ENCODE measurements at regions not wholly inside any gene's neighbourhood (a gene's known extent, or its start where the extent isn't known, plus 50 kb on each side); places are given as distances from the start of the nearest gene placed in this dataset.

DNA sequence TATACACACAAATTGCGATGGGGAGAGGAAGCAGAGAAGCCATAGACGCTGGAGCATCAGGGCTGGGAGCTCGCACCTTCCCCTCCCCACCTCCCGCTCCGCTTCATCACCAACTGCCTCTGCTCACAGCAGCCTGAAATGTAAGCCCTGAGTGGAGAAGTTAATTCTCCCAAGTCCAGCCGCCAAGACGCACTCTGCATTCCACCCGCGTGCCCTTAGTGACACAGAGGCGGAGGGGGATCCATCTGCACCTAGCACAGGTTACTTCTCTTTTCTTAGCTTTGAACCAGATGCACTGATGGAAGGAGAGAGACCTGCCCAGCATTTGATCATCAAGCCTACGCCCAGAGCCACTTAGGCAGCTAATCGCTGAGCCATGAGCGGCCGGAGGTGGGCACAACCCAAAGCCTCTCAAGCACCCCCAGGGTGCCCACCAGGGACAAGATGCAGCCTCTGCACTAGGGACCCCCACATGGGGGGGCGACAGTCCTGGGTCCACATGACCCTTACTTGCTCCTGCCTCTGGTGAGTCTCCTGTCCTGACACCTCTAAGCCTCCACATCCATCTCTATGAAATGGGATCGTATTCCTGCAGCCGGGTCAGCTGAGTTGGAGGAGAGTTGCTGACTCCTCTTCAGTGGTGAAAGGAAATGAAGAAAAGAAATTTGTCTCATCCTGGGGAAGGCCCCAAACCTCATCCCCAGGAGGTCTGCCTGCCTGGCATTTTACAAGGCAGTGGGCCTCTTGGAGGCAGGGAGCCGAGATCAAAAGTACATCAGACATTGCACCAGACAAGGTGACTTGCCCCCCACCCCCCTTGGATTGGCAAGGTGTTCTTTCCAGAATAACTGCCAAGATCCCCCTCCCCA lies 316.2 kb downstream of the MATN1 start:
- no peak for DNase-seq (ENCODE audit: low read depth in 2 of 2)

GRCh38 chr1:30405631-30406212 lies 317.7 kb downstream of the MATN1 start:
- no peak for DNase-seq (ENCODE audit: low read depth in 2 of 2)

DNA sequence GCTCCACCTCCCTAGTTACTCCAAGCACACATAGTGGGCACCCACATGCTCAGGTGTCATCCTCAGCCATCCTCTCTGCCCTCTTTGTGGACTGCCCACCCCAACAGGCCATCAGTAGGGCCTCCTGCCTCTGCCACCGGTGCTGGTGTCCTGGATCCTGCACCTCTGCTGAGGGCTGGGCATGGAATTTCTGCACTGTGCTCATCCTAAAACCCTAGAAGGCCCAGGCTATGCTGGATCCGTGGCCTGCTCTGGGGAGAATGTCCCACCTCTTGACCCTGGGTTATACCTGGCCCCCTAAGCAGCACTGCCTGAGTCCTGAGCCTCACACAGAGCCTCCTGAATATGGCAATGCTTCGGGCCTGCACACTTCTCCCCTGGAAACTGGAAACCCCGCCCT lies 318.3 kb downstream of the MATN1 start:
- no peak for DNase-seq (ENCODE audit: low read depth in 2 of 2)

- no peak for DNase-seq (ENCODE audit: low read depth in 2 of 2)
These were observed 319.0 kb downstream of the MATN1 start for GRCh38 chr1:30404341-30404740.

DNA sequence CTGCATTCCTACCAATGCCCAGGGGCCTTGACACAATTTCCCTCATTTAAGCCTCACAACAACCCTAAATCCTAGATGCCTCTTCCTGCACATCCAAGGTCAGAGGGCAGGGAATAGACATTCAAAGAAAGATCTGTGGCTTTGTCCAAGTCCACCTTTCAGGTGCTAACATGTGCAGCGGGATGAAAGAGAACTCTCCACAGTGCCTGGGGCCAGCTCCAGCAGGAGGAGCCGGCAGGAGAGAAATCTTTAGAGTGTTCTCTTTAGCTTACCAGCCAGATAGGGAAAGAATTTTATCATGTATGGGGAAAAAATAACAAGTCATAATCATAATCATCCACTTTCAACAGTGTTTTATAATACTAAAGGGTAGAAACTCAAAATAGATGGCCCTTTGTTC lies 319.7 kb downstream of the MATN1 start:
- DNase-seq (ENCODE audit: low read depth in 2 of 2), result no peak

DNA sequence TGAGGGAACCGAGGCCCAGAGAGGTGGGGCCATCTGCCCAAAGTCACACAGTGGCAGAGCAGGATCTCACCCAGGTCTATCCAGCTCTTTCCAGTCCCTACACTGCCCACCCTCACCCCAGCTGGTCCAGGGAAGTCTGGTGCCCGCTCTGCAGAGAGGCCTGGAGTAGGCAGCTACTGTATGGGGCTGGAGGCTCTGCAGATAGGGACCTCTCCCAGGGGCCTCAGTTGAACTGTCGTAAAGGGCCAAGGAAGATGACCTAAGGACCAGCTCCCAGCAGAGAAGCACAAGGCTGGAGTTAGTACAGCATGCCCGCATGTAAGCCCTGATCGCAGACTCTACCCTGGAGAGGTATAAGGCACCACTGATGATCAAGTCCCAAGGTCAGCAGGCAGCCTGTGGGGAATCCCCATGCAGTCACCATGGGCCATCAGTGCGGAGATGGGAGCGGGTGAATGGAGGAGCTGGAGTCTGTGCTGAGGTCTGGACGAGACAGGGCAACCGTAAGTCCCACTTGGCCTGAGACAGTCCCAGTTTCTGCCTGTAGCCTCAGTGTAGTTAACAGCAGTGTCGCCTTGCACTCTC lies 320.2 kb downstream of the MATN1 start:
- no peak for DNase-seq (ENCODE audit: low read depth in 2 of 2)

- DNase-seq (ENCODE audit: low read depth in 2 of 2), result no peak
These were observed 321.4 kb downstream of the MATN1 start for GRCh38 chr1:30402031-30402430.

- no peak for DNase-seq (ENCODE audit: low read depth in 2 of 2)
These were observed 322.9 kb downstream of the MATN1 start for GRCh38 chr1:30400507-30400906.

DNA sequence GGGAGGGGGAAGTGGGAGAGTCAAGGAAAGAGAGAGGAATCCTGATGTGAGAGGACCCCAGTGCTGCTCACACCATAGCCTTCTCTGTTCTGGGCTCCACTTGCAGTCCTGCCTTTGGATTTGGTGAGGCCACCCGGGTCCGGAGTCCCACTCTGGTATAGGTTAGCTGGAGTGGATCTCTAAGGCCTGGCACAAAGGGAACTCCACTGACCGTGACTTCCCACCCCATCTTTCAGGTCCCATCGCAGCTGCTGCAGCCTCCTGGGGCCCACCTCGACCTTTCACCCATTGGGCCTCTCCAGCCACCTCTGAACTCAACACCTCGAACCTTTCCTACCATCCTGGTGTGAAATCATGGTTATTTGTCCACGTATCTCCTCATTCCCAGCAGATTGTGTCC lies 324.4 kb downstream of the MATN1 start:
- DNase-seq (ENCODE audit: low read depth in 2 of 2), result no peak

GRCh38 chr1:30397576-30397975 lies 325.8 kb downstream of the MATN1 start:
- DNase-seq (ENCODE audit: low read depth in 2 of 2), result no peak

- no peak for DNase-seq (ENCODE audit: low read depth in 2 of 2)
These were observed 327.8 kb downstream of the MATN1 start for GRCh38 chr1:30395631-30396030.

GRCh38 chr1:30388386-30388785 lies 335.0 kb downstream of the MATN1 start:
- no peak for DNase-seq (ENCODE audit: low read depth in 2 of 2)

DNA sequence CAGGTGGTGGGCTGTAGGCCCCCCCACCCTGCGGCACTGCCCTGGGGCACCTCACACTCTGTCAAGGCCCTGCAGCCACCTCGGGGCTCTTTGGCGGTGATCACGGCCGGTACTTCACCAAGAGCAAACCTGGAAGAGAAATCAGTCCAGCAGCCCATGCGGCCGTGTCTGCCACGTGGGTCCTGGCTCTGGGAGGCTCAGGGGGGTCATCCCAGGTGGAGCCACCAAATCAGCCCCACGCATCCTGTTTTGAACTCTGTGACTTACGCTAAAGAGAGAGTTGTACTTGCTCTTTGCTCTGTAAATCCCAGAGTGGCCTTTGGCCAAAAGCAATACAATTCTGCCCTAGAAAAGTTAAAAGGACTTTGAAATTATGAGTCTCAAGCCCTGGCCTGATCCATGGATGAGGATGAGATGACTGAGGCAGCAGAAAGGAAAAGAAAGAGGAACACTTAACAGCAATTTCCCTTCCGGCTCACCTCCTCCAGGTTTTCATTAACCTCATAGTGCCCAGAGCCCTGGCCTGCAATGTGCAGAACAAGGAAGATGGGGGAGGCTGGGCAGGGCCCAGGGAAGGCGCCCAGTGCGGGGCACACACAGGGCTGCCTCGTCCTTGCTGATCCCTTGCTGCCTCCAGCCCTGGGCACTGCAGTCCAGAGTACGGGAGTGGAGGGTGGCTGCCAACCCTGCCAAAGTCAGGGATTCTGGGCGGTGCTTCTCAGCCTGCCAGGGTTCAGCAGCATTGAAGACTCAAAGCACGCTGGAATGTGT lies 337.0 kb downstream of the MATN1 start:
- DNase-seq (ENCODE audit: low read depth in 2 of 2), result no peak

GRCh38 chr1:30385246-30385995 lies 338.0 kb downstream of the MATN1 start:
- no peak for DNase-seq (ENCODE audit: low read depth in 2 of 2)

DNA sequence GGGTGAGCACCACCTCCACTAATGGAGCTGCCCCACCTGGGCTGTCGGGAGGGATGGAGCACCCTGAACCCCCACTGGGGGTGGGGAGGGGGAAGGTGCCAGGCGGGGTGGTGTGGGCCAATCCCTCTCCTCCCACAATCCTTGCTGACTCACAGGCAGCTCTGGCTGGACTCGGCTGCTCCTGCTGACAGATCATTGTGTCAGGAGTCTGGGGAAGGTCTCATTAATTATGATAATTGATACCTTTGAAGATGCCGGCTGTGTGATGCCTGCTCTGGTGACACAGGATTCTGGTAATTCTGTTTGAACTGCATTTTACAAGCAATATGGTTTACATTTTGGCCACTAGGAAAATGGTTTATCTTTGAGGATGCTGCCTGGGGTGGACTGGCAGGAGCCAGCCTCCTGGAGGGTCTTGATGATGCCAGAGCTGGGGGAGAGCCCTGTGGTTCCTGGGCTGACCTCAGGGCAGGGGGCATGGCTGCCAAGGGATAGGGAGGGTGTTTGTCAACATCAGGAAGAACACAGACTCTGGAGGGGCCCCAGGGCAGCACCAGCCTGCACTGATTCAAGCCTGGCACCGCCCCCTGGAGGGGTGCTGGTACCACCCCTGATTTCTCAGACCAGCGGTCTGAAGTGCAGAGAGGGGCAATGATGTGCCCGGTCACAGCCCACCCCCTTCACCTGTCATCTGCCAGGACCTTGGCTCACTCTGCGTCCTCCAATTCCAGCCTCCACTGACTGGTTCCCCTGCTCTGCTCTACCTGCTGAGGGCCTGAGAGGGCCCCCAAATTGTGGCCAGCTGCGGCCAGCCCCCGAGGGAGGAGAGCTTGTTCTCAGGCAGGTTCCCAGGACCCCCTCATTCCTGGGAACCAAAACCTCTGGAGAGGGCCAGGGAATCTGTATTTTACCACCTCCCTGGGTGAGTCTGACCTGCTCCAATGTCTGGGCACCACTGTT lies 338.8 kb downstream of the MATN1 start:
- DNase-seq (ENCODE audit: low read depth in 2 of 2), result no peak

- DNase-seq (ENCODE audit: low read depth in 2 of 2), result no peak
These were observed 340.1 kb downstream of the MATN1 start for GRCh38 chr1:30383221-30383711.

- DNase-seq (ENCODE audit: low read depth in 2 of 2), result no peak
These were observed 340.9 kb downstream of the MATN1 start for GRCh38 chr1:30382496-30382895.

DNA sequence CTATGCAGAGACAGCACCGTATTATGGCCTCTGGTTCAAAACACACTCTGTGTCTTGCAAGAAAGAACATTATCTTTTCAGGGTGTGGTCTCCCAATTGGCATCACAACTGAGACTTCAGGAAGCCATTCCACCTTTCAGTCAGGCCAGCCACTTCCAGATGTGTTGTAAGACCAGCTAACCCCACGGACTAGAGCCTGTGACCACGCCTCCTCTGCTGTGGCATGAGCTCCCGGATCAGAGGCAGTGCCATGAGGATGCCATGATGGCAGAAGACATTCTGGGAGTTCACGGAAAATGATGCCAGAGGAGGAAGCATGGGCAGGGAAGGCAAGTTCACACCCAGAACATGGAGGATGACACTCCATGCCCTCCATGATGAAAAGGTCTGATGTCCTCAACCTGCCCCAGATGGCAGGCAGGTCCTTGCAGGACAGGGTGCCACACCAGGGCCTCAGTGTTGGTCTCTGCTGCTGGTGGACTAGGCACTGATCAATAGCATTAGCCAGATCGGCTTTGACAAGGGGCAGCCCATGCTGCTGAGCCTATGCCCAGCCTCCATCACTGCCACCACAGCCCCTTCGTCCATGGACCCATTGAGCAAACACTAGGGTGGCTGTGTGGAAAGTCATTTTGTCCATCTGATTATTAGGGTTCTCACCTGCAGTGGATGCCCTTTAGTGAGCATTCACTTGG lies 341.6 kb downstream of the MATN1 start:
- DNase-seq (ENCODE audit: low read depth in 2 of 2), result no peak

GRCh38 chr1:30381266-30381665 lies 342.1 kb downstream of the MATN1 start:
- no peak for DNase-seq (ENCODE audit: low read depth in 2 of 2)

DNA sequence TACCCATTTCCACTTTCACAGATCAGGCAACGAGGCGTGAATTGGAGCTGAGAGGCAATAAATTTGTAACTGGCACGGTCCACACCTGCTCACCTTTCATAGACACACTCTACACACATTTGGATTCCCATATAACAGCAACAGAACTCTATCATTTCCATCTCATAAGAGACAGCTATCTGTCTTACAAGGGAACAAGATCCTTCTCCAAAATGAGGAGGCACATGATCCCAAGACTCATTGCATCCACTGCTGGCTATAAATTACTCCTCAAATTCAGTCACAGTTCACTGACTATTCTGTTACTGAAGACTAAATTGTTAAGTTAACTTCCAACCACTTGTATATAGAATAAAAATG lies 342.8 kb downstream of the MATN1 start:
- no peak for DNase-seq (ENCODE audit: low read depth in 2 of 2)
